Panc1 (cell line): ENCODE measurements at regions not wholly inside any gene's neighbourhood (a gene's known extent, or its start where the extent isn't known, plus 50 kb on each side); places are given as distances from the start of the nearest gene placed in this dataset.

Experiments
- ATAC-seq: fragments of 200-7000 bp; cut with Tn5 transposase; 2 replicates; pipeline ENCODE4 v1.9.1; 2020; ENCODE audit warnings: mild to moderate bottlenecking, moderate library complexity
- BruUV-seq: library from RNA; stranded (reverse); fragments of 400-500 nt; replicated peaks from 2 replicates; lab custom pipeline; 2021; lab: Mats Ljungman, UMichigan
- CTCF ChIA-PET: fragments of 300-600 bp; sonication (Branson Sonifier 250); formaldehyde crosslinking; loops from one replicate; lab custom pipeline; 2022; ENCODE audit warnings: antibody characterized with exemption; lab: Charles Lee
- POLR2A ChIA-PET: fragments of 300-600 bp; sonication (Branson Sonifier 250); formaldehyde crosslinking; loops from one replicate; lab custom pipeline; 2022; ENCODE audit warnings: antibody characterized with exemption; lab: Charles Lee
- DNase-seq: peaks from one replicate; pipeline ENCODE4 v3.0.0-alpha.2; 2010; ENCODE audit warnings: low read depth, low spot score
- H3K27ac ChIP-seq: 2 replicates; pipeline ENCODE4 v1.5.1; 2011; ENCODE audit warnings: mild to moderate bottlenecking, low read length, inconsistent platforms
- H3K27me3 ChIP-seq: fragments of 200-500 bp; sonication (Bioruptor generic); 2 replicates; pipeline ENCODE4 v1.6.0; 2014; ENCODE audit warnings: low read length, inconsistent platforms; ENCODE audit not compliant: control insufficient read depth, insufficient read depth
- H3K36me3 ChIP-seq: fragments of 200-500 bp; sonication (Bioruptor generic); 2 replicates; pipeline ENCODE4 v1.5.1; 2014; ENCODE audit warnings: inconsistent platforms, mild to moderate bottlenecking, low read length, moderate library complexity; ENCODE audit not compliant: control insufficient read depth, insufficient read depth
- H3K4me1 ChIP-seq: 2 replicates; pipeline ENCODE4 v1.5.1; 2011; ENCODE audit warnings: inconsistent platforms, mild to moderate bottlenecking, low read length, moderate library complexity; ENCODE audit not compliant: control insufficient read depth, insufficient read depth
- H3K4me3 ChIP-seq, 2 experiments: 2 replicates each; pipeline ENCODE4 v1.5.1; 2011 to 2012; ENCODE audit warnings: low read depth in 2 of 2, low read length in 2 of 2, mild to moderate bottlenecking in 2 of 2, inconsistent platforms in 1 of 2, moderate library complexity in 1 of 2
- H3K9me3 ChIP-seq: fragments of 200-500 bp; sonication (Bioruptor generic); 2 replicates; pipeline ENCODE4 v1.5.1; 2014; ENCODE audit warnings: low read depth, mild to moderate bottlenecking, inconsistent platforms, low read length, moderate library complexity; ENCODE audit not compliant: control insufficient read depth, insufficient read depth
- CTCF ChIP-seq: fragments of 450-650 bp; IDR thresholded peaks from 2 replicates; pipeline ENCODE4 v1.5.1; 2017; ENCODE audit warnings: mild to moderate bottlenecking
- POLR2AphosphoS5 ChIP-seq: IDR thresholded peaks from 2 replicates; pipeline ENCODE4 v1.6.1; 2012; ENCODE audit warnings: mild to moderate bottlenecking, low read depth, low read length, moderate library complexity
- SIN3A ChIP-seq: IDR thresholded peaks from 2 replicates; pipeline ENCODE4 v1.6.1; 2012; ENCODE audit warnings: low read depth, mild to moderate bottlenecking, low read length, moderate library complexity, borderline replicate concordance; ENCODE audit not compliant: insufficient read depth
- TCF7L2 ChIP-seq: IDR thresholded peaks from 2 replicates; pipeline ENCODE4 v1.6.1; 2011; ENCODE audit warnings: mild to moderate bottlenecking, low read depth, low read length, inconsistent platforms
- in situ Hi-C: cut with HindIII; loops from 2 replicates; pipeline ENCODE4 v1.10.0; 2016; ENCODE audit warnings: low sequenced_read_pairs, low pct_unique_long_range_greater_than_20kb
- intact Hi-C: fragments of 100-400 bp; cut with micrococcal nuclease; formaldehyde crosslinking; loops from one replicate; pipeline ENCODE4 v1.10.0; 2022; ENCODE audit not compliant: unreplicated experiment
- TF ChIP-seq, protein P1 (sequence below), 2 experiments: IDR thresholded peaks; 2 replicates each; pipeline ENCODE4 v1.6.1; 2011 to 2012; ENCODE audit warnings: low read depth in 2 of 2, control low read depth in 1 of 2, low read length in 1 of 2, mild to moderate bottlenecking in 1 of 2, moderate library complexity in 1 of 2; ENCODE audit not compliant: insufficient read depth in 1 of 2

GRCh38 chr12:115895247-115895646 lies 382.2 kb downstream of the MED13L start:
- intact Hi-C loops (no loop called here), in situ Hi-C loops (no loop called here)
- CTCF ChIA-PET, result interaction anchor here (0.7 kb wide), 1 partner anchor 1247 kb away, joined by 3 read pairs; no protein-coding TSS in a partner anchor
- Histone ChIP-seq H3K36me3 (no peaks in the 10 kb centered on the region), H3K27ac (no peak overlapping the region), H3K9me3 (no peaks in the 10 kb centered on the region), H3K27me3 (peaks cover 6% of the 10 kb centered on the region; the same call in 1 of the 2 replicates), H3K4me1 (no peaks in the 10 kb centered on the region), H3K4me3 (no peak overlapping the region)
- BruUV-seq, result no TSS peak
- no peak for TF ChIP-seq TCF7L2
- no peak for TF ChIP-seq POLR2AphosphoS5
- no peak for TF ChIP-seq SIN3A
- TF ChIP-seq, protein P1, sequence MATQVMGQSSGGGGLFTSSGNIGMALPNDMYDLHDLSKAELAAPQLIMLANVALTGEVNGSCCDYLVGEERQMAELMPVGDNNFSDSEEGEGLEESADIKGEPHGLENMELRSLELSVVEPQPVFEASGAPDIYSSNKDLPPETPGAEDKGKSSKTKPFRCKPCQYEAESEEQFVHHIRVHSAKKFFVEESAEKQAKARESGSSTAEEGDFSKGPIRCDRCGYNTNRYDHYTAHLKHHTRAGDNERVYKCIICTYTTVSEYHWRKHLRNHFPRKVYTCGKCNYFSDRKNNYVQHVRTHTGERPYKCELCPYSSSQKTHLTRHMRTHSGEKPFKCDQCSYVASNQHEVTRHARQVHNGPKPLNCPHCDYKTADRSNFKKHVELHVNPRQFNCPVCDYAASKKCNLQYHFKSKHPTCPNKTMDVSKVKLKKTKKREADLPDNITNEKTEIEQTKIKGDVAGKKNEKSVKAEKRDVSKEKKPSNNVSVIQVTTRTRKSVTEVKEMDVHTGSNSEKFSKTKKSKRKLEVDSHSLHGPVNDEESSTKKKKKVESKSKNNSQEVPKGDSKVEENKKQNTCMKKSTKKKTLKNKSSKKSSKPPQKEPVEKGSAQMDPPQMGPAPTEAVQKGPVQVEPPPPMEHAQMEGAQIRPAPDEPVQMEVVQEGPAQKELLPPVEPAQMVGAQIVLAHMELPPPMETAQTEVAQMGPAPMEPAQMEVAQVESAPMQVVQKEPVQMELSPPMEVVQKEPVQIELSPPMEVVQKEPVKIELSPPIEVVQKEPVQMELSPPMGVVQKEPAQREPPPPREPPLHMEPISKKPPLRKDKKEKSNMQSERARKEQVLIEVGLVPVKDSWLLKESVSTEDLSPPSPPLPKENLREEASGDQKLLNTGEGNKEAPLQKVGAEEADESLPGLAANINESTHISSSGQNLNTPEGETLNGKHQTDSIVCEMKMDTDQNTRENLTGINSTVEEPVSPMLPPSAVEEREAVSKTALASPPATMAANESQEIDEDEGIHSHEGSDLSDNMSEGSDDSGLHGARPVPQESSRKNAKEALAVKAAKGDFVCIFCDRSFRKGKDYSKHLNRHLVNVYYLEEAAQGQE (IDR thresholded peaks at IDR 0.05; ENCODE audit: insufficient read depth in 1 of 2, low read depth in 2 of 2, low read length in 1 of 2), result no peak
- peak; percentile 68 for TF ChIP-seq CTCF
- ATAC-seq, result no peak
- DNase-seq, result no peak
- POLR2A ChIA-PET, result no interaction called here

DNA sequence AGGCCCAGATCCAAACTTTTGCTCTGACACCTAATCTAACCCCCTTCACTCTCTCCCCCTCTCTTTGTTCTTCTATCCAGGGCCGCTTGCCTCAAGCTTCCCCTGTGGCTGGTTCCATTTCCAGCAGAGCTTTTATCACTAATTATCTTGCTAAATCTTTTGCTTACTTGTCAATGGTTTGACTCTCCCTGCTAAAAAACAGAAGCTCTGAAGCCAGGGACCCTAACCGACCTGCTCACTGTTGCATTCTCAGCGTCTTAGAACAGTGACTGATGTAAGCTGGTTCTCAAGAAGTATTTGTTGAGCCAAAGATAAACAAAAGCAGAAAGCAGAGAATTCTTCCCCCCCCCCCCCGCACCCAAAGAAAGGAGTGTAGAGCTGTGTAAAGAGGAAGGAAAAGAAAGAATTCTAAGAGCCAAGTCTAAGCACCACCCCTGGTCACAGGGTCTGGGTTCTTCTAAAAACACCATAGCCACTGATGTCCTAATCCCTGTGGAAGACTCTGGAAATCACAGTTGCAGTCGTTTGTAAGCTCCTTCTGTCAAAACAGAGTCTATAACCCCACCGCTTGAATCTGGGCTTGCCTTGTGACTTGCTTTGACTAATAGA lies 385.8 kb downstream of the MED13L start:
- H3K9me3 ChIP-seq, result no peaks in the 10 kb centered on the region
- H3K4me3 ChIP-seq, result no peak overlapping the region
- H3K36me3 ChIP-seq, result no peaks in the 10 kb centered on the region
- peaks cover 5% of the 10 kb centered on the region; the same call in 1 of the 2 replicates for H3K27me3 ChIP-seq
- CTCF ChIA-PET, result interaction anchor here (0.5 to 0.6 kb wide), 2 partner anchors 85 to 1660 kb away, joined by 5 to 10 read pairs; no protein-coding TSS in a partner anchor
- ATAC-seq (no peak), DNase-seq (no peak)
- intact Hi-C loops, result no loop called here
- in situ Hi-C loops, result no loop called here
- POLR2A ChIA-PET, result no interaction called here
- no peaks in the 10 kb centered on the region for H3K4me1 ChIP-seq
- BruUV-seq, result no TSS peak
- no peak for TF ChIP-seq TCF7L2
- TF ChIP-seq, protein P1 (IDR thresholded peaks at IDR 0.05; ENCODE audit: insufficient read depth in 1 of 2, low read depth in 2 of 2, low read length in 1 of 2), result no peak
- no peak for TF ChIP-seq SIN3A
- TF ChIP-seq CTCF, result no peak
- no peak overlapping the region for H3K27ac ChIP-seq
